Activated T-cell treated with anti-CD3 and anti-CD28 coated beads for 24 hours (primary cell): ENCODE measurements at regions not wholly inside any gene's neighbourhood (a gene's known extent, or its start where the extent isn't known, plus 50 kb on each side); places are given as distances from the start of the nearest gene placed in this dataset.

ENCODE experiments used
- DNase-seq: peaks from one replicate; pipeline ENCODE4 v3.0.0-alpha.2; 2020; ENCODE audit warnings: low read depth

DNA sequence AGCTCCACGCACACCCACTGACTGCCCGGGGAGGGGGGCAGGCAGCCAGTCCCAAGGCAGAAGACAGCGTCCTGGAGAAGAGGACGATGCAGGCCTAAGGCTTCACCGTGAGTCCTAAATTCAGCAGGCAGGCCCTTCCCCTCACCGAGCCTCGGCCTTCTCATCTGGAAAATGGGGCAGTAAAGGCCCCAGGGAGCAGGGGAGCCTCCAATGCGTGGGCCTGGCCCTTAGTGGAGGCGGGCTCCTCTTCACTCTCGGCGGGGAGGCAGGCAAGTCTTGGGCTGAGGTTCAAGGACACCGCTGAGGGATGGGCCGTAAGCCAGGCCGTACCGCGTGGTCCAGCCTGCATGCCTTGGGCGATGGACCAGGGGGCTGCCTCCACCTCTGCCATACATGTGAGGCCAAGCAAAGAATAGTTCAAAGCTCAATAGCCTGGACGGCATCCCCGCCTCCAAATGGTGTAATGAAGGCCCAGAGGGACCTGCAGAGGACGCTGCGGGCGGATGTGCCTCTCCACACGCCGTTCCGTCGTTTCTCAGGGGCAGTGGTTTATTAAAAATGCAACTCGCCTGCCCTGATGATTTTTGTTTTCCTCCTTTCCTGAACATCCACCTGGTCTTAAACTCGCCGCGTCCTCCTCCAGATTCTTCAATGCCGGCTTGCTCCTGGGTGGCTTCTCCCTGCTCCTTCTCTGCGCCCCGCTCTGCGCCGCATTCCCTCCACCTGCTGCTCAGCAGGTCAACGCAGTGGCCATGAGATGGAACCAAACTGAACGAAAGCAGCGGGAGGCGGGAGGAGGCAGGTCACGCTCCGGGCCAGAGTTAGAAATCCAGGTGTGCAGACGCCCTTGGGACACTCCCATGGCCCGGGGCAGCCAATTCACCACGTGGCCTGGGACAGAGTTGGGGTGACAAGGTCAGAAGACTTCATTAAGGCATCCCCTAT is 627.8 kb downstream of the TBC1D22A start:
- DNase-seq, result no peak

DNA sequence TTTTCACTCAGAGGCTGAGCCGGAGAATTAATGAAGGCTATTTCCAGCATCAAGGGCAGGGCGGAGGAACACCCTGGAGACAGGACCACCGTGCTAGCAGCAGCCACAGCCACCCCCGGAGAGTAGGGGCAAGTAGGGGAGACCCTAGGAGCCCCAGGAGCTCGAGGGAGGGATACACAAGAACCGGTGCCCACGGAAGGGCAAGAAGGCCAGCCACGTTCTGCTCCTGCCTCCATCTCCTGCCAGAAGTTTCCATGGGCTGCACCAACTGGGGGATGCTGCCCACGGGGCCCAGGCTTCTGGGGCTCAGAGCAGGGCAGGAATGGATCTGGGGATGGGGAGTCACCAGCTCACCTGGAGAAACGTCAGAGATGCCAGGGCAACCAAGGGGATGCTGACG is 626.8 kb downstream of the TBC1D22A start:
- no peak for DNase-seq

DNA sequence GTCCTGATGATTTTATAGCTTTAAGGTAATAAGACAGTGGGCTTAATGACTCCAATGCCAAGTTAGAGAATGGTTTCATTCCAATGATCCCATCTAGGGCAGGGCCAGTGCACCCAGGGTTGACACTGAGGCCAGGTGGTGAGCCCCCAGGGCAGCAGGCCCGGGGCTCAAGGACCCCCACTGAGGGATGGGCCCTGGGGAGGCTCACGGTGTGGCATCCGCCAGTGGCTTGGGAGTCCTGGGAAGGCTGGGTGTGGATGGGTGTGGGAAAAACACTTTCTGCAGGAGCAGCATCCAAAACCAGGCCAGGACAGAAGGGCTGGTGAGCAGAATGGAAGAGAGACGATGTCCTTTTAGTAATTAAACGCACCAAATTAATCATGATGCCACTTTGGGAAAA is 626.3 kb downstream of the TBC1D22A start:
- DNase-seq, result no peak

DNA sequence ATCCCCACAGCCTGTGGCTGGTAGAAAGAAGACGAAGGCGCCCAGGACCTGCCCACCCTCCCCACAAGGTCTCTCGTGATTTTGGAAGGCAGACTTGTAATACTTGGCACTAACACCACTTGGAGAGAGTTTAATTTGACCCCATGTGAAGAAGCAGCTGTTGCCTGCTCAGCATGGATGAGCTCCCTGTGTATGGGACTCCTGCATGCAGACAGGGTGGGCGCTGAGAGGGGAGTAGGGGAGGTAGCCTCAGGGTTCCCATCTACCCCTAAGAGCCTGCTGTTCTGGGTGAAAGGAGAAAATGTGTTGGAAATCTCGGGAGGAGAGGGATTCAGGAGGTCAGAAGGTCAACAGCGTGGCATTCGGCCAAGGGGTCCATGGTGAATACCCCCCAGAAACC is 625.9 kb downstream of the TBC1D22A start:
- DNase-seq, result no peak

DNA sequence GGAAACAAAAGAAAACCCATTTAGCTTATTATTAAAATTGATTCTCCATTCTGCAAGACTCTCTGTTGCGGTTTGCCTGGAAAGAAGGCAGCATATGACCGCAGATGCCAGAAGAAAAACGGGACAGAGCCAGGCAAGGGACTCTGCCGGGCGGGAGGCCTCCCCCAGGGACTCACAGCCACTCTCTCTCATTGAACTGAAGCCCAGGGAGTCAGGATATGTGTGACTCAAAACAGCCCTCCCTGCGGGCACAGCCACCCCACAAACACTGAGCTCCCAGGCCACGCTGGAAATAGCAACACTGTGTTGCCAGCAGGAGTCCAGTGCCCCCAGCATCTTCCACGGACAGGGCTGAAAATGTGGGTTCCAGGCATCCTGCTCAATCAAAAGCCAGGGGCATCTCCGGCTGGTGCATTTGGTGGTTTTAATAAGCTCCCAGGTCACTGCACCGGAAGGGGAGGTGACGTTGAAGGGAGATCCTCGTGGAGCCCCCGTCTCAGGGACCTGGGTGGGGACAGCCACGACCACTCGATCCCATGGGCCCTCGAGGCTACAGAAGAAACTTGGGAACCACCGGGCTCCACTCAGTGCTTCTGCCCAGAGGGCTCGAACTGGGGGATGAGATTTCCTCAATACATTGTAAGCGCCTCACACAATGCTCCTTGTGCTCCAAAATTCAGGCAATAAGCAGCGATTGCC is 624.5 kb downstream of the TBC1D22A start:
- no peak for DNase-seq

DNA sequence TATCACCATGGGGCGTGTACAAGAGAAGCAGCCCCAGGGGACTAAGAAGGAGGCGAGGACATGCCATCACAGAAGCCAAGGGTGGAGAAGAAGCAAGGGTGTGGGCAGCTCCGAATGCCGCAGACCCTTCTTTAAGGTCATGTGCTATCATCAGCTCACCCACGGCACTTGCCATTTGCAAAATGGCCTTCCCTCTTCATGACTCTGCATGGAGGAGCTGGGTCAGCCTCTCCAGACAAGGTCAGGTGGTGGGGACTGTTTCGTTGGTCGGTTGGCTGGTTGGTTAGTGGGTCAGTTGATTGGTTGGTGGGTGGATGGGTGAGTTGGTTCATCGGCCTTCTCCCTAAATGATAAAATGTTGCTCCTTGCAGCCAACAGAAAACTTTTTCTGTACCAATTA is 622.5 kb downstream of the TBC1D22A start:
- DNase-seq, result no peak

DNA sequence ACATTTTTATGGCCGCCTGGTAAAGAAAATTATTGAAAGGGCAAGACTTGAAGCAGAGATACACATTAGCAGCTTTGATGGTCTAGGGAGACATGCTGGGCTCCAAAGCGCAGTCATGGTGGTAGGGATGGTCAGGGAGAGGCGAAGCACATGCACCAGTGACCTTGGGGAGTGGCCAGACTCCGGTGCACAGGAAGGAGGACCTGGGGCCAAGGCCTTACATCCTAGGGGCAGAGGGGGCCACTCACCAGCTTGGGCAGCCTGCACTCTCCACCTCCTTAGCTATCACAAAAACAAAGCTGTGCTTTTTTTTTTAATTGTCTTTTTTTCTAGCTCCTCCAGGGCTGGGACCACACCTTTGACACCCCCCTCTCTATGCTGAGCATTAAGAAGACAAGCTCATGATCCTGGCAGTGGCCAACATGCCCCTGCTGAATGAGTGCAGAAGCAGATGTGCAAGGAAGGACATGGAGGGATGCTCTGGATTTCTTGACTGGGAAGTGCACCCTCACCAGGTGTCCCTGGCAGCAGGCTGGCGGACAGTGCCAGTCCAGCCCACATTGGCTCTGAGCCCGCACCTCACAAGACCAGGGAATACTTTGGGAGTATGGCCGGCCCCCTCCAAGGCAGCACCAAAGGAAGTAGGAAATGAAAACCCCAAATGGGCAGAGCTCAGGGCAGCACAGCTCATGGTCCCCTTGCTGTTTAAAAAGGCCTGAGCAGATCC is 619.9 kb downstream of the TBC1D22A start:
- DNase-seq, result no peak

DNA sequence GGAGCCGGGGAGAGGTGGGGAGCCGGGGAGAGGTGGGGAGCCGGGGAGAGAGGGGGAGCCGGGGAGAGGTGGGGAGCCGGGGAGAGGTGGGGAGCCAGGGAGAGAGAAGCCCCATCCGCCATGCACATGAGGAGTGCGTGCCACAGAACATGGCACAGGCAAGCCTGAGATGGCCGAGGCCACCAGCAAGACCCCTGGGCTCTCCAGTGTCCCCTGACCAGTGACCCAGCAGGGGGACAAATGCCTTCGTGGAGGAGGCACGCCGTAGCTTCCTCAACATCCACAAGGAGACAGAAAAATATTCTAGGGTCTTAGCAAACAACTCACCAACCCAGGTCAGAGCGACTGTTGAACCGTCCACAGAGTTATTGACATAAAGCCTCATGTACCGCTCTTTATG is 618.8 kb downstream of the TBC1D22A start:
- DNase-seq, result no peak

DNA sequence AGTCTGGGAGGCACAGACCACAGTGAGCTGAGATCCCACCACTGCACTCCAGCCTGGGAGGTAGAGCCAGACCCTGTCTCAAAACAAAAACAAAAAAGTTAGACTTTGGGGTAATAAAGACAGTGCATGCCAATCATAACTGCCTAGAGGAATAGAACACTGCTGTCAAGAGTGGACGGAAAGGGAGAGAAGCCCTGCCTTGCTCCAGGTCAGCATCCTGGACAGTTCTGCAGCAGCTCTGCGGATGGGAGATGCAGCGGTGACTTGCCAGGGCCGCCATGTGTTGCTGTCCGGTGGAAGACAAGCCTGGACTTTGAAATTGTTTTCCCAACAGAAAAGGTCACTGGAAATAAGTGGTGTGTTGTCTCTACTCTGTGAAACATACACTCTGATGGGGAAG is 618.2 kb downstream of the TBC1D22A start:
- no peak for DNase-seq

DNA sequence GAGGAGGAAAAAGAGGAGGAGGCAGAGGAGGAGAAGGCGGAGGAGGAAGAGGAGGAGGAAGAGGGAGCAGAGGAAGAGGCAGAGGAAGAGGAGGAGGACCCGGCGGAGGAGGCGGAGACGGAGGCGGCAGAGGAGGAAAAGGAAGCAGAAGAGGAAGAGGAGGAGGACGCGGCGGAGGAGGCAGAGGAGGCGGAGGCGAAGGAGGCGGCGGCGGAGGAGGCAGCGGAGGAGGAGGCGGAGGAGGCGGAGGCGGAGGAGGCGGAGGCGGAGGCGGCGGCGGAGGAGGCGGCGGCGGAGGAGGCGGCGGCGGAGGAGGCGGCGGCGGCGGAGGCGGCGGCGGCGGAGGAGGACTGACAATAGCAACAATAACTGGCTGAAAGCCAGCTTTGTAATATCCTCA is 616.6 kb downstream of the TBC1D22A start:
- no peak for DNase-seq

DNA sequence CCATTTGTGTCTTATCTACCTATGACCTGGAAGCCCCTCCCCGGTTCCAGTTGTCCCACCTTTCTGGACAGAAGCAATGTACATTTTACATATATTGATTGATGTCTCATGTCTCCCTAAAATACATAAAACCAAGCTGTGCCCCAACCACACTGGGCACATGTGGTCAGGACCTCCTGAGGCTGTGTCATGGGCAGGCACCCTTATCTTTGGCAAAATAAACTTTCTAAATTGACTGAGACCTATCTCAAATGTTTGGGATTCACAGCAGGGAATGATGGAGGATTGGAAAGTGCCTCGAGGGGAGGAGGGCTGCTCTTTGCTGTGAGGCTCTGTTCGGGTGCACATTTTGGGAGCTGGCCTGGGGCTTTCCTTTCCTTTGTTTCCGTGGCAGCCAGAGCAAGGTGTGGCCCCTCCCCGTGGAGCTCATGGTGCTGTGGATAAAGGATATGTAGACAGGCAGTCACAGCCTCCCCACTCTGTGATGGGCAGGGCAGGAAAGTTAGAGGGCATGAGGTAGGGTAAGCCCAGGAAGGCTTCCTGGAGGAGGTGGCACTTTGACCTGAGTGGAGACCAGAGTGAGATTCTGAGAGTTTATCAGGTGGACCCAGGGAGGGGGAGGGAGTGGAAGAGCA is 615.6 kb downstream of the TBC1D22A start:
- DNase-seq, result no peak

DNA sequence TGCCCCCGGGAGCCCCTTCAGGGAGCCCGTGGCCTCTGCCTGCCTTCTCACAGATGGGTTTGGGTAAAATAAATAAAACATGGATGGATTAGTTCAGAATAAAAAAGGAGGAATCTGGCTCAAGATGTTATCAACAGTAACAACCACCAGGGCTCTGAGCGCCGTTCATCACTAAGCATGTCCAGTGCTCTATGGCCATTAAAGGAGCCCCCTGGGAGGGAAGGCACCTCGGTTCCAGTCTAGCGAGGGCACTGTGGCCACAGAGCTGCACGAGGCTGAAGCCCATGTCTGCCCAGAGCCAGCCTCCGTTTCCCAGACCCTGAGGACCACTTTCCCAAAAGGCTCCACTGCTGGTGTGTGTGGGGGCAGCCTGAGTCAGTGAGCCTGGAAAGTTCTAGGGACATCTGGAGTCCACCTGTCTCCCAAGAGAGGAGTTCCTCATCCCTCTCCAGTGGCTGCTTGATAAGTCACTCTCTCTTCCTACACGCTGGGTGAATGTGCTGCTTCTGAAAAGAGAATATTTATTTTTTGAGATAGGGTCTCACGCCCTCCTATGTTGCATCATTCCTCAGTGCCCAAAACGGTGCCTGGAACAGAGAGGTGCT is 614.6 kb downstream of the TBC1D22A start:
- DNase-seq, result no peak

DNA sequence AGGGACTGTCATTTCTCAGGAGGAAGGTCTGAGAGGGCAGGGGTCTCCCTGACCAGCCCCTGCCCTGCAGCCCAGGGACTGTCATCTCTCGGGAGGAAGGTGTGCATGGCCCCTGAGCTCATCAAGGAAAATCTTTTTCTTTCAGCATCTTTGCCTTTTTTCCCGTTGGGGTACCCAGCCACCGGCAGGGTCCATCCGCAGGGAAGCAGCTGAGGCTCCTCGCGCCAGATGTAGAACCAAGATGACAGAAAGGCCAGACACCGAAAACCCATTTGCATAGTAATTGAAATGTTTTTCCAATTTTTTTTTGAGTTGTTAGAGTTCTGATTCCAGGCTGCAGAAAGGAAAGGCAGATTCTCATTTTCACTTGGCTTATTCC is 613.9 kb downstream of the TBC1D22A start:
- DNase-seq, result no peak

DNA sequence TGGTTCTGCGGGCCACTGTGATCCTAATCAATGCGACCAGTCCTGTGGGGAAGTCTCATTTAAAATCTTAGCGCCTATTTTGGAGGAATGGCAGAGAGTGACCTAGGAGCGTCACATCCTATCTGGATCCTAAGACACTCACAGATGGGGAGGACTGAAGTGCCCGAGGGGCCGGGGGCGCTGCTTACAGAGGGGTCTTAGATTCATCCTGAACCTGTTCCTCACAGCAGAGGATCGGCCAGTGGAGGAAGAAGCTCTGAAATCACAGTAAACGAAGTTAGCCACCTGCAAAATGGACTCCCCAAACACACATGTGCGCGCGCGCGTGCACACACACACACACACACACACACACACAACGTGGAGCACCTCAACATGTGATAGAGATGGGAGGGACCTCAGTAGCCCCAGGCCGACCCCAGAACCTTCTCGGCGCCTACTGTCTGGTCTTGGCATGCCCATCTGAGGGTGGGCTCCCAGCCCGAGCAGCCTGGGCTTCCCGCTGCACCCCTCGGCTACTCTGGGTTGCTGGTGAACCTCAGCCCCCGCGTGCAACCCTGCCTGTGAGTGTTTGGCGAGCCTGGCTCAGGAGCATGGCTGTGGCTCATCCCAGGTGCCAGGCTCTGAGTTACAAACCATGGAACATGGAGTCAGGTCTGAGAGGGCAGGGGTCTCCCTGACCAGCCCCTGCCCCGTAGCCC is 613.3 kb downstream of the TBC1D22A start:
- DNase-seq, result no peak

DNA sequence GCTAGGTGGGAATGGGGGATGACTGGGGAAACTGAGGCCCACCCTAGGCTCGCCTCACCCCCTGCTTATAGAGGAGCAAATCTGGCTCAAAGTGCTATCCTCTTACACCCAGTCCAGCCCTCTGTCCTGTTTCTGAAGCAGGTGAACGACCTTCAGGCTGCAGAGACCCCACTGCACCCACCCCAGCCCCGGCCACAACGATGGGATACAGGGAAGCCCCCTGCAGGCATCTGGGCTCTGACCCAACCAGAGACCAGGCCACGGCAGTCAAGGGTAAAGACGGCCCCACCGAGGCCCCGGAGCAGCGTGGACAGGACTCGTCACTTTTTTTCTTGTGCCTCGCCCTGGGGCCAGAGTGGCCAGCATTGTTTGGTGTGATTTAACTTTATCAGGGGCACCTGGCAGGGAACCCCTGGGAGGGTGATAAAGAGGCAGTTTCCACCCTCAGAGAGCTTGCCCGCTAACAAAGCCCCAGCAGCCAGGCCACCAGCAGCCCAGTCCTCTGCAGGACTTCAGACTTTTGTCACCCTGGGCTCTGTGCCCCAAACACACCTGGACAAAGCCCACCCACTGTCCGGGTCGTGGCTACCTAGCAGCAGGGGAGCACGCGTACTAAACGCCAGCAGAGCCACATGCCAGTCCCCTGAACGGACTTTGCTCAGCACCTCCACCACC is 612.6 kb downstream of the TBC1D22A start:
- no peak for DNase-seq

DNA sequence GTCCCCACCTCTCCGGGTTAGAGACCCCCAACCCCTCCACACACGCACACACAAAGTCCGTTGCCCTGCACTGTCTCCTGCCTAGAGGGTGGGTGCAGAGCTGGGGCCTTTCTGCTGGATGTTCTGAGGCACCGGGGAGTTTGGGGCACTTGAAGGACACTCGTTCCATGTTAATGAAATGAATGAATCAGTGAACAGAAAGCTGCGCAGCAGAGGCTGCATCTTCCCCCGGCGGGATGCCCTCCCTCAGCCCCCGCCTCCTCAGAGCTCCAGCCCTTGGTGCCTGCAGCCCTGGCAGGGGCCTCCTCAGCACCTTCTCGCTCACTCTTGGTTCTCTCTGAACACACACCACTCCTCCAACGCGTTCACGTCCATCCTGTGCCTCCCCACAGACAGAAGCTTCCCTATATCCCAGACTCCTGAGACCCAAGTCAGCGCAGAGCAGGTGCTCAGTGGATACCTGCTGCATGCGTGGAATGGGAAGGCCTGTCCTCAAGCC is 611.9 kb downstream of the TBC1D22A start:
- DNase-seq, result no peak

DNA sequence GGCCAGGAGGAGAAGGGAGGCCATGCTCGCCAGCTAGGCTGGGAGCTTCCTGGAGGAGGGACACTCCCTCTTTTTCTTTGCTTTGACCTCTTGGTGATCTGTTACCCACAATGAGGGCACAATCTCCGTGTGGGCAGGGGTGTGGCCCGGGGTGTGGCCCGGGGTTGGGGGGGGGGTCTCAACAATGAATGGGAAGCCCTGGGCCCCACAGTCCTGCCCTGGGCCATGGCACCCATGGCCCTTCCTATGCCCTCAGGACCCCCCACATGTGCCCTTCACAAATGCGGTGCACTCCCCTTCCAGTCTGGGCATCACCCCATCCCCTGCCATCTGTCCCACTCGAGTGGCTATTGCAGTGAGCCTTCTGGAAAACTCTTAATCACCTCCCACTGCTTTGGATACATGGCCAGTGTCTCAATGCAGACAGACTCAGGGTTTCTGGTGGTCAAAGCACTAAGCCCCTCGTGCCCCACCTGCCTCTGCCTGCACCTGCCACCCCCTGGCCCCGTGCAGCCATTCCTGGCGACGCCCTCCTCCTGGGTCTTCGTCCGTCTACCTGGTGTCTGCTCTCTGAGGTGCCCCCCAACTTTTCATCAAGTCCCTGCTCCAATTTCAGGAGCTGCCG is 611.3 kb downstream of the TBC1D22A start:
- DNase-seq, result no peak

DNA sequence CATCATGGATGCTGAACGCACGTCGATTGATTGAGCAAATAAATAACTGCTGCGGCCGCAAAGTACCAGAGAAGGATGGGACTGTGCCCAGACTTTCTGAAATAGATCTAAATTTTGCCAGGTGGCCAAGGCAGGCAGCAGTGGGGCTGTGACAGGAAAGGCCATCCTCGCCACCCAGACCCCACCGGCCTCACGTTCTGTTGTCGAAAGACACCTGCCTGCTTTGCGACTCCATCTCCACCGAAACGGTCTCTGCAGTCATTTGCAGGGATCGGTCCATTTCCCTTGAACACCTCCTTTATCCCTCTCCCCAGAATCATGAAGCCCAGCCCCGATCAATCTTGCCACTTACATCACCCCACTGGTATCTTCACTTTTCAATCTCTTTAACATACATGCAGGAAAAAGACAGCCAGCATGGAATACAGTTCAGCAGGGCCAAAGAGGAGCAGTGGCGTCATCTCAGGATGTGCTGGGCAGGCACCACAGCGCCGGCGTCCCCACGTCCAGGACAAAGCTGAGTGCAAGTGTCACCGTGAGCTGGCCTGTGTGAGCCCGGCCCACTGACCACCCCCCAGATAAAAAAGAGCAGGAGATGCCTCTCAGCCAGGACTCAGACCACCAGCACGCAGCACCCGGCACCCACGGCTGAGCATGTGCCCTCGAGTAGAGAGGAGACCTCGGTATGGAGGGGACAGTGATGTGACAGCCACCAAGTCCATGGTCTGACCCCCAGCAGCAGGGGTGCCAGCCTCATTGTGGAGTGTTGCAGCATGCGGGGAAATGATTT is 610.3 kb downstream of the TBC1D22A start:
- no peak for DNase-seq

DNA sequence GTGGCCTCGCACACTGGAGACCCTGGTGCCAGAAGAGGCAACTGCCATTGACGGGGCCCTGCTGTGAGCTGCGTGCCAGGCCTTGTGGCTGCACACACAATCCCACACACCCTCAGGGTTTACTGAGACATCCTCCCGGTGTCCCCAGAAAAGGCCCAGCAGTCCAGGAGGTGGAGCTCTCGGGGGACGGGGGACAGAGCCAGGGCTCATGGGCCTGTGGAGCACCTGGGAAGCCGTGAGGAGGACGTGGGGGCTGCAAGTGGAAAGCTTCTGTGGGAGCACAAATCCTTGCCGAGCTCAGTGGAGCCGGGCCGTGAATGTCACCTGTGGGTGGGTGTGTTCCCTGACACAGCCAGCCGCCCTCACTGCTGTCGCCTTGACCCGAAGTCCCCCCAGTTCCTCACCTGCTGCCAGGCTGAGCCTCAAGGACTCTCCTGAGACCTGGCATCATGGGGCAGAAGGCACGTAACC is 609.7 kb downstream of the TBC1D22A start:
- DNase-seq, result no peak
